HCT116 (cell line): ENCODE measurements at regions not wholly inside any gene's neighbourhood (a gene's known extent, or its start where the extent isn't known, plus 50 kb on each side); places are given as distances from the start of the nearest gene placed in this dataset.

Source experiments
- ATAC-seq: fragments of 200-7000 bp; cut with Tn5 transposase; 2 replicates; pipeline ENCODE4 v1.9.1; 2020; ENCODE audit warnings: mild to moderate bottlenecking, moderate library complexity
- BruUV-seq: library from RNA; stranded (reverse); fragments of 400-500 nt; replicated peaks from 2 replicates; lab custom pipeline; 2021; lab: Mats Ljungman, UMichigan
- CTCF ChIA-PET: fragments of 300-600 bp; sonication (Branson Sonifier 250); formaldehyde crosslinking; loops from one replicate; lab custom pipeline; 2021; ENCODE audit warnings: antibody characterized with exemption; lab: Charles Lee
- POLR2A ChIA-PET: fragments of 300-600, 350-600 bp; sonication (Branson Sonifier 250); formaldehyde crosslinking; loops from one replicate; lab custom pipeline; 2021; ENCODE audit warnings: antibody characterized with exemption; lab: Charles Lee
- RAD21 ChIA-PET, 2 experiments: fragments of 300-600 bp; sonication (Branson Sonifier 250); formaldehyde crosslinking; loops; one replicate each; lab custom pipeline; 2023; ENCODE audit warnings: low total read pairs in 2 of 2; ENCODE audit not compliant: uncharacterized antibody in 2 of 2, unreplicated experiment in 2 of 2, low non-redundant PET in 1 of 2; lab: Charles Lee
- DNase-seq: peaks from one replicate; pipeline ENCODE4 v3.0.0-alpha.2; 2010; ENCODE audit warnings: low read depth, low spot score
- H2AFZ ChIP-seq: fragments of 200-600 bp; shearing (Covaris generic), sonication (generic); 2 replicates; pipeline ENCODE4 v1.6.1; 2017; ENCODE audit warnings: low read depth, mixed run types, mixed read lengths, antibody characterized with exemption, low read length; ENCODE audit not compliant: poor library complexity, severe bottlenecking
- H3K27ac ChIP-seq: 2 replicates; pipeline ENCODE4 v1.5.1; 2012; ENCODE audit warnings: low read depth, low read length
- H3K27me3 ChIP-seq: fragments of 200-600 bp; sonication (generic); 2 replicates; pipeline ENCODE4 v1.6.1; 2016; ENCODE audit warnings: mixed run types, low read length, mixed read lengths; ENCODE audit not compliant: insufficient read depth
- H3K36me3 ChIP-seq, 2 experiments: fragments of 200-500 bp in 1 of 2; fragments of 200-600 bp in 1 of 2; sonication (Bioruptor generic) in 1 of 2; sonication (generic) in 1 of 2; 2 replicates each; pipeline versions ENCODE4 v1.5.1 to v1.6.1; 2014 to 2016; ENCODE audit warnings: low read length in 2 of 2, inconsistent platforms in 1 of 2, mixed read lengths in 1 of 2, mixed run types in 1 of 2; ENCODE audit not compliant: insufficient read depth in 2 of 2, control insufficient read depth in 1 of 2
- H3K4me1 ChIP-seq, 2 experiments: fragments of 200-600 bp in 1 of 2; sonication (generic) in 1 of 2; 2 replicates each; pipeline versions ENCODE4 v1.5.1 to v1.6.1; 2012 to 2017; ENCODE audit warnings: low read length in 2 of 2, inconsistent platforms in 1 of 2, mild to moderate bottlenecking in 1 of 2, mixed read lengths in 1 of 2, mixed run types in 1 of 2, moderate library complexity in 1 of 2; ENCODE audit not compliant: insufficient read depth in 2 of 2, control insufficient read depth in 1 of 2
- H3K4me2 ChIP-seq: fragments of 200-600 bp; sonication (generic); 2 replicates; pipeline ENCODE4 v1.6.1; 2017; ENCODE audit warnings: mixed run types, low read length, mixed read lengths
- H3K4me3 ChIP-seq, 2 experiments: fragments of 200-600 bp in 1 of 2; sonication (generic) in 1 of 2; replicated peaks in 1 of 2; 2 replicates each; pipeline ENCODE4 v1.5.1; 2011 to 2016; ENCODE audit warnings: low read length in 2 of 2, control low read depth in 1 of 2, low read depth in 1 of 2, mild to moderate bottlenecking in 1 of 2, mixed read lengths in 1 of 2, mixed run types in 1 of 2
- H3K79me2 ChIP-seq: fragments of 200-600 bp; sonication (generic); 2 replicates; pipeline ENCODE4 v1.6.1; 2017; ENCODE audit warnings: mild to moderate bottlenecking, mixed run types, low read length, moderate library complexity, mixed read lengths; ENCODE audit not compliant: insufficient read depth
- H3K9ac ChIP-seq: fragments of 200-600 bp; sonication (generic); 2 replicates; pipeline ENCODE4 v1.6.1; 2016; ENCODE audit warnings: low read length, mixed read lengths
- H3K9me2 ChIP-seq: fragments of 200-600 bp; sonication (generic), shearing (Covaris generic); 2 replicates; pipeline ENCODE4 v1.6.1; 2017; ENCODE audit warnings: mixed run types, mild to moderate bottlenecking, moderate library complexity; ENCODE audit not compliant: insufficient read depth
- H3K9me3 ChIP-seq, 2 experiments: fragments of 200-500 bp in 1 of 2; fragments of 200-600 bp in 1 of 2; sonication (Bioruptor generic) in 1 of 2; sonication (generic) in 1 of 2; 2 replicates each; pipeline ENCODE4 v1.6.1; 2014 to 2017; ENCODE audit warnings: low read length in 2 of 2, mixed read lengths in 2 of 2, inconsistent platforms in 1 of 2, low read depth in 1 of 2, mild to moderate bottlenecking in 1 of 2, mixed run types in 1 of 2, moderate library complexity in 1 of 2; ENCODE audit not compliant: control insufficient read depth in 1 of 2, insufficient read depth in 1 of 2
- H4K20me1 ChIP-seq: fragments of 200-600 bp; sonication (generic), shearing (Covaris generic); 2 replicates; pipeline ENCODE4 v1.6.1; 2017; ENCODE audit warnings: mixed run types, mild to moderate bottlenecking, moderate library complexity; ENCODE audit not compliant: insufficient read depth
- CBX3 ChIP-seq: IDR thresholded peaks from 2 replicates; pipeline ENCODE4 v1.6.1; 2012; ENCODE audit warnings: low read depth
- CEBPB ChIP-seq: IDR thresholded peaks from 2 replicates; pipeline ENCODE4 v1.6.1; 2012; ENCODE audit warnings: low read depth
- EGR1 ChIP-seq: IDR thresholded peaks from 2 replicates; pipeline ENCODE4 v1.6.1; 2012; ENCODE audit warnings: low read depth
- ELF1 ChIP-seq: IDR thresholded peaks from 2 replicates; pipeline ENCODE4 v1.6.1; 2012; ENCODE audit warnings: low read depth, borderline replicate concordance
- EZH2phosphoT487 ChIP-seq: fragments of 200-600 bp; IDR thresholded peaks from 2 replicates; pipeline ENCODE4 v1.6.1; 2018; ENCODE audit warnings: antibody characterized with exemption, borderline replicate concordance
- FOSL1 ChIP-seq: IDR thresholded peaks from 2 replicates; pipeline ENCODE4 v1.6.1; 2012; ENCODE audit warnings: low read depth
- JUND ChIP-seq: IDR thresholded peaks from 2 replicates; pipeline ENCODE4 v1.6.1; 2012
- POLR2A ChIP-seq: IDR thresholded peaks from 2 replicates; pipeline ENCODE4 v1.7.0; 2011; ENCODE audit warnings: borderline replicate concordance; ENCODE audit not compliant: insufficient read depth, insufficient read length; ENCODE audit errors: extremely low read depth
- SIN3A ChIP-seq: IDR thresholded peaks from 2 replicates; pipeline ENCODE4 v1.6.1; 2012; ENCODE audit warnings: low read depth
- SP1 ChIP-seq: IDR thresholded peaks from 2 replicates; pipeline ENCODE4 v1.6.1; 2012; ENCODE audit warnings: low read depth
- TCF7L2 ChIP-seq: IDR thresholded peaks from 2 replicates; pipeline ENCODE4 v1.7.0; 2011; ENCODE audit warnings: borderline replicate concordance, inconsistent platforms; ENCODE audit not compliant: insufficient read depth, insufficient read length; ENCODE audit errors: extremely low read depth
- ZFX ChIP-seq: fragments of 450-650 bp; IDR thresholded peaks from 2 replicates; pipeline ENCODE4 v1.6.1; 2017
- ZNF274 ChIP-seq: fragments of 200-500 bp; sonication (Bioruptor generic); IDR thresholded peaks from 2 replicates; pipeline ENCODE4 v1.6.1; 2014; ENCODE audit warnings: mild to moderate bottlenecking, low read depth, low read length, inconsistent platforms
- intact Hi-C: fragments of 100-400 bp; cut with micrococcal nuclease; formaldehyde crosslinking; loops from 2 replicates; pipeline ENCODE4 v1.10.0; 2022
- TF ChIP-seq, protein P1 (sequence below): IDR thresholded peaks from 2 replicates; pipeline ENCODE4 v1.6.1; 2012
- TF ChIP-seq, protein P2 (sequence below): IDR thresholded peaks from 2 replicates; pipeline ENCODE4 v1.6.1; 2011; ENCODE audit warnings: mild to moderate bottlenecking, low read length, moderate library complexity; ENCODE audit not compliant: insufficient replicate concordance; ENCODE audit errors: extremely low read depth

DNA sequence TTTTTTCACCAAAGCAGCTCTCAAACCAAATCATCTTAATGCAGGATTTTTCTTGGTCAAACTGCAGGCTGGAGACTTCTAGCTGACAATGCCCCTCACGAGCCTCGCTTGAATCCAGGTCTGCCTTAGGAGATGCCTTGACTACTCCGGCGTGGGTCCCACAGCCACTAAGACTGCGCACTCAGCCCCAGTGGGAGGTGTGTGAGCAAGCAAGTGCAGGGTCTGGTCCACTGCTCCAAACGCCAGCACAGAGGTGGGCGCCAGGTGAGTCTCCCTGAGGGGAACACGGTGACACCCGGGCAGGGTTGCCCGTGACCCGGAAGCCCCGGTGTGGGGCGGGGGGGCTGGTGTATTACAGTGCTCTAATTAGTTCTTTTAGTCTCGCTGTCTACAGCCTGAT, 838.3 kb downstream of the NLGN4X start:
- H3K9me3 ChIP-seq, result no peaks in the 10 kb centered on the region
- no peaks in the 10 kb centered on the region for H3K4me1 ChIP-seq
- ChIA-PET RAD21 (no interaction called here), POLR2A (no interaction called here), CTCF (no interaction called here)
- H2AFZ ChIP-seq, result no peak overlapping the region
- TF ChIP-seq ZNF274 (no peak), CEBPB (no peak), FOSL1 (no peak), JUND (no peak), SP1 (no peak), TCF7L2 (no peak), EGR1 (no peak)
- TF ChIP-seq, protein P1, sequence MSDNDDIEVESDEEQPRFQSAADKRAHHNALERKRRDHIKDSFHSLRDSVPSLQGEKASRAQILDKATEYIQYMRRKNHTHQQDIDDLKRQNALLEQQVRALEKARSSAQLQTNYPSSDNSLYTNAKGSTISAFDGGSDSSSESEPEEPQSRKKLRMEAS, result no peak
- H3K9ac ChIP-seq, result no peak overlapping the region
- H3K4me2 ChIP-seq, result no peak overlapping the region
- H3K4me3 ChIP-seq, result no peak overlapping the region
- no peak overlapping the region for H3K27ac ChIP-seq
- H3K36me3 ChIP-seq, result no peaks in the 10 kb centered on the region
- intact Hi-C loops, result no loop called here
- no peaks in the 10 kb centered on the region for H3K9me2 ChIP-seq
- DNase-seq (no peak), ATAC-seq (no peak)
- no peaks in the 10 kb centered on the region for H3K27me3 ChIP-seq
- H3K79me2 ChIP-seq, result no peaks in the 10 kb centered on the region
- no TSS peak for BruUV-seq
- no peaks in the 10 kb centered on the region for H4K20me1 ChIP-seq

DNA sequence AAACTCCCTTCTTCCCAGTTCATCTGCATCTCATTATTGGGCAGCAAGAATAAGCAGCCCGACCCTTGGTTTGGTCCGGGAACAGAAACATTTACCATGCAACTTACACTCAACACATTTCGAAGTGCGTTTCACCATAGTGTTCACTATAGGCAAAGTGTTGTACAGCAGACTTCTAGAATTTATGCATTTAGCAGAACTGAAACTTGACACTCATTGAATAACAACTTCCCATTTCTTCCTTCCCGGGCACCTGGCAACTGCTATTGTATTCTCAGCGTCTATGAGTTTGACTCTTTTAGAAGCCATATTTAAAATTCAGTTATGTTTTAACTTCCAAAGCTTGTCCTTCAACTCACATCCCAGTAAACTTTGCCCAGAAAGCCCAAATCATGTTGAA, 840.6 kb downstream of the NLGN4X start:
- no peak for DNase-seq
- ATAC-seq, result no peak
- intact Hi-C loops, result no loop called here
- TF ChIP-seq ZFX (no peak), CBX3 (no peak), TCF7L2 (no peak), CEBPB (no peak), SIN3A (no peak), EZH2phosphoT487 (no peak), POLR2A (no peak), JUND (no peak), ELF1 (no peak)
- TF ChIP-seq, protein P2, sequence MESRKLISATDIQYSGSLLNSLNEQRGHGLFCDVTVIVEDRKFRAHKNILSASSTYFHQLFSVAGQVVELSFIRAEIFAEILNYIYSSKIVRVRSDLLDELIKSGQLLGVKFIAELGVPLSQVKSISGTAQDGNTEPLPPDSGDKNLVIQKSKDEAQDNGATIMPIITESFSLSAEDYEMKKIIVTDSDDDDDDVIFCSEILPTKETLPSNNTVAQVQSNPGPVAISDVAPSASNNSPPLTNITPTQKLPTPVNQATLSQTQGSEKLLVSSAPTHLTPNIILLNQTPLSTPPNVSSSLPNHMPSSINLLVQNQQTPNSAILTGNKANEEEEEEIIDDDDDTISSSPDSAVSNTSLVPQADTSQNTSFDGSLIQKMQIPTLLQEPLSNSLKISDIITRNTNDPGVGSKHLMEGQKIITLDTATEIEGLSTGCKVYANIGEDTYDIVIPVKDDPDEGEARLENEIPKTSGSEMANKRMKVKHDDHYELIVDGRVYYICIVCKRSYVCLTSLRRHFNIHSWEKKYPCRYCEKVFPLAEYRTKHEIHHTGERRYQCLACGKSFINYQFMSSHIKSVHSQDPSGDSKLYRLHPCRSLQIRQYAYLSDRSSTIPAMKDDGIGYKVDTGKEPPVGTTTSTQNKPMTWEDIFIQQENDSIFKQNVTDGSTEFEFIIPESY, result no peak
- no peaks in the 10 kb centered on the region for H3K27me3 ChIP-seq
- no peak overlapping the region for H3K4me3 ChIP-seq
- RAD21 ChIA-PET, result no interaction called here
- BruUV-seq, result no TSS peak
- H3K4me2 ChIP-seq, result no peak overlapping the region
- H4K20me1 ChIP-seq, result no peaks in the 10 kb centered on the region
- H3K27ac ChIP-seq, result no peak overlapping the region
- no peaks in the 10 kb centered on the region for H3K9me2 ChIP-seq
- POLR2A ChIA-PET, result no interaction called here
- H3K4me1 ChIP-seq, result no peaks in the 10 kb centered on the region
- no peaks in the 10 kb centered on the region for H3K36me3 ChIP-seq
- H3K79me2 ChIP-seq, result no peaks in the 10 kb centered on the region
- CTCF ChIA-PET, result no interaction called here
- no peak overlapping the region for H2AFZ ChIP-seq
- no peak overlapping the region for H3K9ac ChIP-seq
- H3K9me3 ChIP-seq, result no peaks in the 10 kb centered on the region
